ENCODE measurements at regions not wholly inside any gene's neighbourhood (a gene's known extent, or its start where the extent isn't known, plus 50 kb on each side); places are given as distances from the start of the nearest gene placed in this dataset.

DNA sequence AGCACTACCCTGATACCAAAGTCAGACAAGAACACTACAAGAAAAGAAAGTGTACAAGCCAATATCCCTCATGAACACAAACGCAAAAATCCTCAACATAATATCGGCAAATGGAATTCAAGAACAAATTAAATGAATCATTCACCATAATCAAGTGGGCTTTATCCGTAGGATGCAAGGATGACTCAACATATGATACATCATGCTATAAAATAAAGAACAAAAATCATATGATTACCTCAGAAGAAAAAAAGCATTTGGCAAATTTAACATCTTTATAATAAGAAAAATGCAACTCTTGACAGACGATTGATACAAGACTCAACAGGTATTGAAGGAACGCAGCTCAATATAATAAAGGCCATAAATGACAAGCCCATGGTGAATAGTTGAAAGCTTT, 843.9 kb downstream of the FRK start:
- no peak for DNase-seq
- no TSS peak for BruUV-seq (replicated peaks)
- no peaks in the 10 kb centered on the region for H3K4me1 Mint-ChIP-seq (ENCODE audit: low read depth, unreplicated experiment)
- CTCF ChIA-PET = no interaction called here
- no peaks in the 10 kb centered on the region for H3K27me3 Mint-ChIP-seq (ENCODE audit: unreplicated experiment)
- peaks cover 19% of the 10 kb centered on the region for H3K9me3 Mint-ChIP-seq (ENCODE audit: low read depth, unreplicated experiment)
- H3K4me3 Mint-ChIP-seq (ENCODE audit: low read depth, unreplicated experiment) = no peak overlapping the region
- no peak overlapping the region for H3K27ac Mint-ChIP-seq (ENCODE audit: unreplicated experiment)
- no peaks in the 10 kb centered on the region for H3K36me3 Mint-ChIP-seq (ENCODE audit: insufficient read depth, unreplicated experiment)
- TF ChIP-seq, protein P1, sequence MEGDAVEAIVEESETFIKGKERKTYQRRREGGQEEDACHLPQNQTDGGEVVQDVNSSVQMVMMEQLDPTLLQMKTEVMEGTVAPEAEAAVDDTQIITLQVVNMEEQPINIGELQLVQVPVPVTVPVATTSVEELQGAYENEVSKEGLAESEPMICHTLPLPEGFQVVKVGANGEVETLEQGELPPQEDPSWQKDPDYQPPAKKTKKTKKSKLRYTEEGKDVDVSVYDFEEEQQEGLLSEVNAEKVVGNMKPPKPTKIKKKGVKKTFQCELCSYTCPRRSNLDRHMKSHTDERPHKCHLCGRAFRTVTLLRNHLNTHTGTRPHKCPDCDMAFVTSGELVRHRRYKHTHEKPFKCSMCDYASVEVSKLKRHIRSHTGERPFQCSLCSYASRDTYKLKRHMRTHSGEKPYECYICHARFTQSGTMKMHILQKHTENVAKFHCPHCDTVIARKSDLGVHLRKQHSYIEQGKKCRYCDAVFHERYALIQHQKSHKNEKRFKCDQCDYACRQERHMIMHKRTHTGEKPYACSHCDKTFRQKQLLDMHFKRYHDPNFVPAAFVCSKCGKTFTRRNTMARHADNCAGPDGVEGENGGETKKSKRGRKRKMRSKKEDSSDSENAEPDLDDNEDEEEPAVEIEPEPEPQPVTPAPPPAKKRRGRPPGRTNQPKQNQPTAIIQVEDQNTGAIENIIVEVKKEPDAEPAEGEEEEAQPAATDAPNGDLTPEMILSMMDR (IDR thresholded peaks at IDR 0.05; ENCODE audit: unreplicated experiment) = no peak
- intact Hi-C loops (cut with micrococcal nuclease; ENCODE audit: unreplicated experiment) = no loop called here

DNA sequence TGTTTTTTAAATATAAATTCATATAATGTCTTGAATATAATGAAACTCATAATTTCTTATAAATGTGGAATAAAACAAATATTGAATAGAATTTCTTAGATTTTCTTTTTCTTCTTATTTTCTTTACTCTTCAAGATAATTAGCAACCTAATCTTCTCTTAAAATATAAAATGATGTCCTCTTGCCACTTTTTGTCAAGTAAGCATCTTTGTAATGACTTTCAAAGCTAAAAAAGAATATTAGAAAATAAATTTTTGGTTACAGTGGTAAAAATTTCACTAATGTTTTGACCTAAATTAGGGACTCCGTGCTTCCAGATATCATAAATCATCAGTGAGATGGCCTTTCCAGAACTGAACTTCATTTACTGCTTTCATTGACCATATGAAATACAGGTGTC, 846.4 kb downstream of the FRK start:
- Mint-ChIP-seq H3K4me1 (ENCODE audit: low read depth, unreplicated experiment) (no peaks in the 10 kb centered on the region), H3K4me3 (ENCODE audit: low read depth, unreplicated experiment) (no peak overlapping the region), H3K27ac (ENCODE audit: unreplicated experiment) (no peak overlapping the region), H3K9me3 (ENCODE audit: low read depth, unreplicated experiment) (peaks cover 24% of the 10 kb centered on the region), H3K27me3 (ENCODE audit: unreplicated experiment) (no peaks in the 10 kb centered on the region), H3K36me3 (ENCODE audit: insufficient read depth, unreplicated experiment) (no peaks in the 10 kb centered on the region)
- TF ChIP-seq, protein P1 (IDR thresholded peaks at IDR 0.05; ENCODE audit: unreplicated experiment) = no peak
- BruUV-seq (replicated peaks) = no TSS peak
- CTCF ChIA-PET = no interaction called here
- intact Hi-C loops (cut with micrococcal nuclease; ENCODE audit: unreplicated experiment) = no loop called here
- no peak for DNase-seq

DNA sequence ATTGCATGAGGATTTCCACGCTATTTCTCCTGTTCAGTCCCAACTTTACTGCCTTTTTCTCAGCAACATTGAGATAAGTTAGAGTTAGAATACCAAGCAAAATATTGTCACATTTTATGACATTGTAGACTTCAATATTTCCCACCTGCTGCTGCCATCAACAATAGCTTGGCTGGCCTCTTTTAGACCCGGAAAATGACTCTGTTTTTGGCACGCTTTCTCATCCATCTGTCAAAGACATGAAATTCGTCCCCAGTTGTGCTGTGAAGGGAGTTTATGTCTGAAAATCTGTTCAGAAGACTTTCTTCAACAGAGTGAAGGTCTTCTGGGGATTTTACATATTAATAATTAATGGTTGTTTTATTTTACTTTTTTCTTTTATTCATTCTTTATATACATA, 857.3 kb downstream of the FRK start:
- H3K4me1 Mint-ChIP-seq (ENCODE audit: low read depth, unreplicated experiment) = no peaks in the 10 kb centered on the region
- H3K27me3 Mint-ChIP-seq (ENCODE audit: unreplicated experiment) = no peaks in the 10 kb centered on the region
- peaks cover 18% of the 10 kb centered on the region for H3K9me3 Mint-ChIP-seq (ENCODE audit: low read depth, unreplicated experiment)
- intact Hi-C loops (cut with micrococcal nuclease; ENCODE audit: unreplicated experiment) = no loop called here
- no peak overlapping the region for H3K27ac Mint-ChIP-seq (ENCODE audit: unreplicated experiment)
- DNase-seq = no peak
- CTCF ChIA-PET = no interaction called here
- TF ChIP-seq, protein P1 (IDR thresholded peaks at IDR 0.05; ENCODE audit: unreplicated experiment) = no peak
- H3K36me3 Mint-ChIP-seq (ENCODE audit: insufficient read depth, unreplicated experiment) = no peaks in the 10 kb centered on the region
- BruUV-seq (replicated peaks) = no TSS peak
- no peak overlapping the region for H3K4me3 Mint-ChIP-seq (ENCODE audit: low read depth, unreplicated experiment)

DNA sequence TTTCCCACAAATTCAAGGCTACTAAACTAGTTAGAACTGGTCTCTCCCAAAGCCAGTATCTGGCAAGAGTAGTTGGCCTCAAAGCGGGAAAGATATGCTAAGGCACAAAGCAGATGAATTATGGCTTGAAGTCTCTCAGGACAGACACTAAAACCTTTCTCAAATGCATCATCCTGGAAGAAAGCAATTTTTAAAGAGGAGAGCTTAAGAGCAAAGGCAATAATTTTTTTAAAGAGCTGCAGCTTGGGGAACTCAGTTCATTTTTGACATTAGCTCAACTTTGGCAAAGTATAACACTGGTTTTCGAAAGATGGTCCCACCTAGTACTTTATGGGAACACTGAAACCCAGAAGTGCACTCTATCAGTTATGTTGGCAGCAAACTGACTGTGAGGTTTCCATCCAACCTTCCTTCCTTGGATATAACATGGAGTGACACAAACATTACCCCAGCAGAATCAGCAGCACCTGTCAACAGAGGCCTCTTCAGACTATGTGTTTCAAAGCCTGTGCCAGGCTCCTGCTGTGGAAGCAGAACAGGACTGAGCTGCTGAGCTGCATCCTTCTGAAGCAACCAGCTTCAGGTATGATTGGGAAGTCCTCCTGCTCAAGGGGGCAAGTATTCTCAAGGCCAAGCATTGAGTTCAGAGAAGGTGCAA, 852.3 kb upstream of the HS3ST5 start:
- no peaks in the 10 kb centered on the region for H3K27me3 Mint-ChIP-seq (ENCODE audit: unreplicated experiment)
- no peaks in the 10 kb centered on the region for H3K36me3 Mint-ChIP-seq (ENCODE audit: insufficient read depth, unreplicated experiment)
- H3K9me3 Mint-ChIP-seq (ENCODE audit: low read depth, unreplicated experiment) = peaks cover 20% of the 10 kb centered on the region
- intact Hi-C loops (cut with micrococcal nuclease; ENCODE audit: unreplicated experiment) = no loop called here
- H3K27ac Mint-ChIP-seq (ENCODE audit: unreplicated experiment) = no peak overlapping the region
- CTCF ChIA-PET = no interaction called here
- BruUV-seq (replicated peaks) = no TSS peak
- no peaks in the 10 kb centered on the region for H3K4me1 Mint-ChIP-seq (ENCODE audit: low read depth, unreplicated experiment)
- DNase-seq = no peak
- H3K4me3 Mint-ChIP-seq (ENCODE audit: low read depth, unreplicated experiment) = no peak overlapping the region
- TF ChIP-seq, protein P1 (IDR thresholded peaks at IDR 0.05; ENCODE audit: unreplicated experiment) = no peak

All from Calu3 (cell line).